KOPT-K1 (cell line): ENCODE measurements at regions not wholly inside any gene's neighbourhood (a gene's known extent, or its start where the extent isn't known, plus 50 kb on each side); places are given as distances from the start of the nearest gene placed in this dataset.

ENCODE experiments used
- H3K27ac ChIP-seq: fragments of 200-600 bp; sonication (generic); 2 replicates; pipeline ENCODE4 v1.5.1; 2016; ENCODE audit warnings: antibody characterized with exemption, mild to moderate bottlenecking, low read depth, low read length; ENCODE audit not compliant: poor library complexity, severe bottlenecking
- H3K36me3 ChIP-seq: fragments of 200-600 bp; sonication (generic); 2 replicates; pipeline ENCODE4 v1.5.1; 2017; ENCODE audit warnings: antibody characterized with exemption, mild to moderate bottlenecking, low read length, moderate library complexity; ENCODE audit not compliant: insufficient read depth
- H3K9me3 ChIP-seq: fragments of 200-600 bp; sonication (generic); 2 replicates; pipeline ENCODE4 v1.5.1; 2017; ENCODE audit warnings: antibody characterized with exemption, low read length, mild to moderate bottlenecking; ENCODE audit not compliant: insufficient read depth, poor library complexity, severe bottlenecking

- no peaks in the 10 kb centered on the region for H3K9me3 ChIP-seq
- no peaks in the 10 kb centered on the region for H3K36me3 ChIP-seq
- H3K27ac ChIP-seq, result no peak overlapping the region
Observed at GRCh38 chr1:104467590-104467989, 717.9 kb downstream of the AMY1C start.

- Histone ChIP-seq H3K36me3 (no peaks in the 10 kb centered on the region), H3K27ac (no peak overlapping the region), H3K9me3 (no peaks in the 10 kb centered on the region)
Observed at GRCh38 chr1:104468282-104468681, 718.6 kb downstream of the AMY1C start.

- H3K27ac ChIP-seq, result no peak overlapping the region
Observed at GRCh38 chr1:104476126-104476525, 726.4 kb downstream of the AMY1C start.

DNA sequence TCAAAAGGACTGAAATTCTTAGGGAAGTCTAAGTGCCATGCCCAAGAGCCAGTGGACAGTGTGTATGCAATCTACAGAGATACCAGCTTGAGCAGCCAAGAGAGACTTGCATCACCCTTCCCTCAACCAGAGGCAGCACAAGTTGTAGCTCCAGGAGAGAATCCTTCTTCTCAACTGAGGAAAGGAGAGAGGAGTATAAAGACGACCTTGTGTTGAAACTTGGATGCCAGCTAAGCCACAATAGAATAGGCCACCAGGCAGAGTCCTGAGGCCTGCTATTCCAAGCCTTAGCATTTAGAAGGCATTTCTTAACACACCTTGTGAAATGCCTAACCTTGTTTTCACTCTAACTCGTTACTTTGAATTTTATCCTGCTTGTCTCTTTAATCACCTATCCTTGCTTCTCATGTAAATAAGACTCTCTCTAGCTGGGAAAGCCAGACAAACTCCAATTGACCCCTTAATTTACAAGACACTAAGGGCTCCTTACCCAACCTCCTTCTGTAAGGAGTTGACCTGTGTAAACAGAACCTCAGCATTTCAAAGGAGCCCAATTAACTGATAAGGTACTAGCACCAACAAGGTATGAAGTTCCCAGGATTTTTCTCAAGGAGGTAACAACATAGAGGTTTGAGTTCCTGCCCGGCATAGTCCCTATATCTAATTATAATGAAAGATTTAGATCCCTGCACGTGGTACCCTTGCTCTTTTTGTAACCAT, 738.8 kb downstream of the AMY1C start:
- no peaks in the 10 kb centered on the region for H3K9me3 ChIP-seq
- no peaks in the 10 kb centered on the region for H3K36me3 ChIP-seq
- no peak overlapping the region for H3K27ac ChIP-seq

More at GRCh38 chr1:104476126-104476525, 726.4 kb downstream of the AMY1C start:
- no peaks in the 10 kb centered on the region for H3K9me3 ChIP-seq
- H3K36me3 ChIP-seq, result no peaks in the 10 kb centered on the region

- H3K36me3 ChIP-seq, result no peaks in the 10 kb centered on the region
- no peak overlapping the region for H3K27ac ChIP-seq
- no peaks in the 10 kb centered on the region for H3K9me3 ChIP-seq
Observed at GRCh38 chr1:104526158-104526795, 776.6 kb downstream of the AMY1C start.

DNA sequence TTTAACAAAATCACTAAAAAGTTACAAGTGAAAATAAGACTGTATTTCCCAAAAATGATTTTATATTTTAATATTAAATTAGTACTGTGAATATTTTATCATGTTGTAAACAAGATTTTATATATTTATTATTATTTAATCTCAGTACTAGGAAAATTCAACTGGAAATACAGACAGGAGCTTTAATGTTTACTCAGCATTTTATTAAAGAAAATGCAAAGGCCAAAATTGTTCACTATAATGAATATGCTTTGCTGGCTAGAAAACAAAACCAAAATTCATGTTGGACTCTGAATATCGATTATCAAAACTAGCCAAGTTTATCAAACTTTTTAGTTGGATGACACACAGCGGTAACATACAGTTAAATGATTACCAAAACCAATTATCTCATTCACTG, 782.3 kb downstream of the AMY1C start:
- H3K36me3 ChIP-seq, result no peaks in the 10 kb centered on the region
- no peaks in the 10 kb centered on the region for H3K9me3 ChIP-seq
- no peak overlapping the region for H3K27ac ChIP-seq

DNA sequence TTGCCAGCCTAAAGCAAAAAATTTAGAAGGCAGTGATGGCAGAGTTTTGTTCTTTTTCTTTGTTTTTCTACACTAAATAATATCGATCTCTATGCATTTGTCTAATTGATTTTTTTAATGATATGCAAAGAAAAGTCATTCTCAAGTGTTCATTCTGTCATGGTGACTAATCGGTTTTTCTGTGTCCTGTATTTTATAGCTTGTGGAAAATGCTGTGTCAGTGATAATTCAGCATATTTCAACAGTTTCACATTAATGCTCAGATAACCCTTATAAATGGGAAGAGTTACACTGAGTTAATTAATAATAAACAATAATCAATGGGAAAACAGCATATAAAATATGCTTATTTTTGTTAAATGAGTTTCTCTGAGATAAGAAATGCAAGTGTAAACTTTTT, 824.9 kb downstream of the AMY1C start:
- Histone ChIP-seq H3K27ac (no peak overlapping the region), H3K9me3 (no peaks in the 10 kb centered on the region), H3K36me3 (no peaks in the 10 kb centered on the region)

GRCh38 chr1:104592926-104593325, 843.2 kb downstream of the AMY1C start:
- Histone ChIP-seq H3K9me3 (no peaks in the 10 kb centered on the region), H3K36me3 (no peaks in the 10 kb centered on the region), H3K27ac (no peak overlapping the region)

DNA sequence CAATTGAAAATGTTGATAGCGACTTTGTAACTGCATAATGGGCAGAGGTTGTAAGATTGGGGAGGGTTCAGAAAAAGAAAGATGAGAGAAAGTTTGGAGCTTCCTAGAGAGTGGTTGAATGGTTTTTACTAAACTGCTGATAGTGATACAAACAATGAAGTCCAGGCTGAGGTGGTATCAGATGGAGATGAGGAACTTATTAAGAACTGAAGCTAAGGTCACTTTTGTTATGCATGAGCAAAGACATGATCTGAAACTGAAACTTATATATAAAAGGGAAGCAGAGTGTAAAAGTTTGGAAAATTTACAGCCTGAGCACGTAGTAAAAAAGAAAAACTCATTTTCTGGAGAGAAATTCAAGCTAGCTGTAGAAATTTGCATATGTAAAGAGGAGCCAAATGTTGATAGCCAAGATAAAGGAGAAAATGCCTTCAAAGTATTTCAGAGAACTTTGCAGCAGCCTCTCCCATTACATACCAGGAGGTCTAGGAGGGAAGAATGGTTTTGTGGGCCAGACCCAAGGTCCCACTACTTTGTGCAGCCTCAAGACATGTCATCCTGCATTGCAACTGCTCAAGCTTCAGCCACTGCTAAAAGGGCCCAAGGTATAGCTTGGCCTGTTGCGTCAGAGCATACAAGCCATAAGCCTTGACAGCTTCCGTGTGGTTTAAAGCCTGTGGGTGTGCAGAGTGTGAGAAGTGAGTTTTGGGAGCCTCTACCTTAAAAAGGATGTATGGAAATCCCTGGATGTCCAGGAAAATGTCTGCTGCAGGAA, 843.9 kb downstream of the AMY1C start:
- no peaks in the 10 kb centered on the region for H3K9me3 ChIP-seq
- H3K27ac ChIP-seq, result no peak overlapping the region
- no peaks in the 10 kb centered on the region for H3K36me3 ChIP-seq

DNA sequence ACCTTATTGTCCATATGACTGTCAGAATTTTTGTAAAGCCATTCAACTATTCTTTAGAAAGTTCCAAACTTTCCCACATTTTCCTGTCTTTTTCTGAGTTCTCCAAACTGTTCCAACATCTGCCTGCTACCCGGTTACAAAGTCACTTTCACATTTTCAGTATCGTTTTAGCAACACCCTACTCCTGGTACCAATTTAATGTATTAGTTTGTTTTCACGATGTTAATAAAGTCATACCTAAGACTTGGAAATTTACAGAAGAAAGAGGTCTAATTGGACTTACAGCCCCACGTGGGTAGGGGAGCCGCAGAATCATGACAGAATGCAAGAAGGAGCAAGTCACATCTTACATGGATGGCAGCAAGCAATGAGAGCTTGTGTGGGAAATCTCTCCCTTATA, 867.8 kb downstream of the AMY1C start:
- Histone ChIP-seq H3K9me3 (peaks cover 14% of the 10 kb centered on the region), H3K27ac (no peak overlapping the region), H3K36me3 (no peaks in the 10 kb centered on the region)

DNA sequence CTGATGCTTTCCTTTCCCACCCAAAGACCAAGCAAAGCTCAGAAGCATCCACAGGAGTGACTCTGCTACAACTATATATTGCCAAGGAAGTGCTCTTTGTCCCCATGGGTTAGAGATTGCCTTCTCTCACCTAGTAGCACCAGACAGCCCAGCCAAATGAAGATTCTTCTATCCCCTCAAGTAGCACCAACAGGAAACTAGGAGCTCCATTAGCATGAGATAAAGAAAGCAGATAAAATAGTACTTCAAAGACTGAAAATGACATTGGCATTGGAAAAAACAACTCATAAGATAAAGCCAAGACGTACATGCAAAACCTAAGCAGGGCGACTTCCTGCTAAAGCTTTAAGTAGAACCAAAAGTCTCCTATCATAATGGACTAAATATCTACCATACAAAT, 871.5 kb downstream of the AMY1C start:
- Histone ChIP-seq H3K9me3 (peaks cover 14% of the 10 kb centered on the region), H3K27ac (no peak overlapping the region), H3K36me3 (no peaks in the 10 kb centered on the region)

DNA sequence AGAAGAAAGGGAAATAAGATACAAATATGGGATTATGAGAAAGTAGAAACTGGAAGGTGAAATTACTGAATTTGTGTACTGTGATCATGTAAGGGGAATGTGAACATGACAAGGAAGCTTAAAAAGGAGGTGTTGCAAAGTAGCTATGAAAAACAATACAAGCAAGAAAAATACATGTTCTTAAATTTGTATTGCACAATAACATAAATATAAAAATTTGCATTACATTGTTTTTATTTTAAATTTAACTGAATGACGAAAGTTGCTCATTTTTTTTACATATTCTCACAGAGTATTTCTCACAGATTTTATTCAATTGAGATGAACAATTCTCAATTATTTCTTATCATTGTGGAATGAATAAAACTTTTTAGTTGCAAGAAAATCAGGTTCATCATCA, 874.8 kb downstream of the AMY1C start:
- Histone ChIP-seq H3K27ac (no peak overlapping the region), H3K36me3 (no peaks in the 10 kb centered on the region), H3K9me3 (no peaks in the 10 kb centered on the region)

- H3K27ac ChIP-seq, result no peak overlapping the region
- no peaks in the 10 kb centered on the region for H3K9me3 ChIP-seq
- H3K36me3 ChIP-seq, result no peaks in the 10 kb centered on the region
Observed at GRCh38 chr1:104629589-104629988, 879.9 kb downstream of the AMY1C start.

- H3K9me3 ChIP-seq, result no peaks in the 10 kb centered on the region
- H3K36me3 ChIP-seq, result no peaks in the 10 kb centered on the region
- no peak overlapping the region for H3K27ac ChIP-seq
Observed at GRCh38 chr1:104630567-104631149, 881.0 kb downstream of the AMY1C start.

DNA sequence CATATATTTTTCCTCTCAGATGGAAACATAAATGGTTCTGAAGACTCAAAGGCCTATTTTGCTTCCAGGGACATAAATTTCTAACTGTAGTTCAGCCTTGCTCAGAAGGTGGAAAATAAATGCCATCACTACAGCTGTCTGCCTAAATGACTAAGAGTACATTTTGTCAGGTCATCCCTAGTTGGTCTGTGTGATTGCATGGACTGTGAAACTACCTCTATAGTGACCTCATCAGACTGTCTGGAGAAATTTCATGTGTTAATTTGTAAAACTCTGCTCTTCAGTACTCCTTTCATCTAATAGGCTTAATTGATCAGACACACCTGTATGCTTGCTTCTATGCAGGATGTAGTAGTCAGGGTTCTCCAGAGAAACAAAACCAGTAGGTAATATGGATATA, 886.9 kb downstream of the AMY1C start:
- Histone ChIP-seq H3K36me3 (no peaks in the 10 kb centered on the region), H3K27ac (no peak overlapping the region), H3K9me3 (no peaks in the 10 kb centered on the region)
